Osteocyte (in vitro differentiated cells): ENCODE measurements at regions not wholly inside any gene's neighbourhood (a gene's known extent, or its start where the extent isn't known, plus 50 kb on each side); places are given as distances from the start of the nearest gene placed in this dataset.

Experiments
- DNase-seq: peaks from one replicate; pipeline ENCODE4 v3.0.0; 2021; ENCODE audit warnings: mixed read lengths; ENCODE audit not compliant: unreplicated experiment; ENCODE audit errors: extremely low spot score
- H3K27ac Mint-ChIP-seq: one replicate; pipeline ENCODE4 v1.8.0; 2021; ENCODE audit warnings: mild to moderate bottlenecking, mixed read lengths; ENCODE audit not compliant: unreplicated experiment
- H3K27me3 Mint-ChIP-seq: one replicate; pipeline ENCODE4 v1.8.0; 2021; ENCODE audit warnings: mixed read lengths; ENCODE audit not compliant: unreplicated experiment
- H3K36me3 Mint-ChIP-seq: one replicate; pipeline ENCODE4 v1.8.0; 2021; ENCODE audit warnings: mixed read lengths; ENCODE audit not compliant: unreplicated experiment
- H3K4me1 Mint-ChIP-seq: one replicate; pipeline ENCODE4 v1.8.0; 2021; ENCODE audit warnings: mixed read lengths; ENCODE audit not compliant: unreplicated experiment
- H3K4me3 Mint-ChIP-seq: one replicate; pipeline ENCODE4 v1.8.0; 2021; ENCODE audit warnings: mild to moderate bottlenecking, moderate library complexity, mixed read lengths; ENCODE audit not compliant: unreplicated experiment
- H3K9me3 Mint-ChIP-seq: one replicate; pipeline ENCODE4 v1.8.0; 2021; ENCODE audit warnings: mixed read lengths; ENCODE audit not compliant: unreplicated experiment
- CTCF ChIP-seq: fragments of 200-600 bp; sonication (generic); IDR thresholded peaks from 2 replicates; pipeline ENCODE4 v1.5.0; 2021; ENCODE audit warnings: antibody characterized with exemption, mild to moderate bottlenecking, moderate library complexity

GRCh38 chr4:25564836-25565235 is 90.8 kb upstream of the SLC34A2 start:
- no peaks in the 10 kb centered on the region for H3K4me1 Mint-ChIP-seq

DNA sequence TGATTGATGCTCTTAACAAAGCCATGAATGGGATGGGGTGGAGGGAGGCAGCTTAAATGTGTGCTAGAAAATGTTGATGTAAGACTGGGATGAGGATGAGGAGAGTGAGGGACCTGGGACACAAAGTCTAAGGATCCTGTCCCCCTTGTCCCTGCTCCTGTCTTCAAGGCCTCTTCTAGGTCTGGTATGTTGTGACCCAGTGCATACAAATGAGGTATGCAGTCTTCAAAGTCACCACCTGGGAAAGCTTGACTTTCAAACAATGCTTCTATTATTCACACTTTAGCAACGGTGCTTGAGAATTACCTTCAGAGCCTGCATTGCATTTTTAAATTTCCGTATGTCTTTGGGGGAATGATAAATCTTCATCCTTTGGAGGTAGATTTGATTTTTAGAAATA is 88.4 kb upstream of the SLC34A2 start:
- DNase-seq = no peak
- no peak for TF ChIP-seq CTCF
- no peak overlapping the region for H3K4me3 Mint-ChIP-seq
- no peaks in the 10 kb centered on the region for H3K9me3 Mint-ChIP-seq
- no peak overlapping the region for H3K27ac Mint-ChIP-seq
- peaks cover 7% of the 10 kb centered on the region for H3K27me3 Mint-ChIP-seq
- H3K4me1 Mint-ChIP-seq = no peaks in the 10 kb centered on the region
- H3K36me3 Mint-ChIP-seq = no peaks in the 10 kb centered on the region

More at GRCh38 chr4:25564836-25565235, 90.8 kb upstream of the SLC34A2 start:
- no peak overlapping the region for H3K4me3 Mint-ChIP-seq
- H3K27me3 Mint-ChIP-seq = peaks cover 7% of the 10 kb centered on the region
- H3K9me3 Mint-ChIP-seq = no peaks in the 10 kb centered on the region
- DNase-seq = no peak
- H3K36me3 Mint-ChIP-seq = no peaks in the 10 kb centered on the region
- no peak overlapping the region for H3K27ac Mint-ChIP-seq
- TF ChIP-seq CTCF = no peak

DNA sequence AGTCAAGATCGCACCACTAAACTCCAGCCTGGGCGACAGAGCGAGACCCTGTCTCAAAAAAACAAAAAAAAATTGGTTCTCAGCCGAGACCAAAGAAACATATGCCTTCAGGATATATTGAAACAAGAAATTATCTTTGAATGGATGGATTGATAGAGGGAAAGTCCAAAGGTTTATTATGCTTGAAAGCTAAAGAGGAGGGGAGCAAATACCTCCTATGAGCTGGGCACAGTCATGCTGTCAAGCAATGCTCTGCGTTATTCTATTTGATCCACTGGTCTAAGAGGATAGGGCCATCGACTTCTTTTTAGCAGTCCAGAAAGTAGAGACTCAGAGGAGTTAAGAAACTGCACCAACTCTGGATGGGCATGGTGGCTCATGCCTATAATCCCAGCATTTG is 85.9 kb upstream of the SLC34A2 start:
- no peak for DNase-seq
- H3K27ac Mint-ChIP-seq = no peak overlapping the region
- no peak overlapping the region for H3K4me3 Mint-ChIP-seq
- TF ChIP-seq CTCF = no peak
- H3K9me3 Mint-ChIP-seq = no peaks in the 10 kb centered on the region
- H3K36me3 Mint-ChIP-seq = no peaks in the 10 kb centered on the region
- no peaks in the 10 kb centered on the region for H3K4me1 Mint-ChIP-seq
- peaks cover 7% of the 10 kb centered on the region for H3K27me3 Mint-ChIP-seq

DNA sequence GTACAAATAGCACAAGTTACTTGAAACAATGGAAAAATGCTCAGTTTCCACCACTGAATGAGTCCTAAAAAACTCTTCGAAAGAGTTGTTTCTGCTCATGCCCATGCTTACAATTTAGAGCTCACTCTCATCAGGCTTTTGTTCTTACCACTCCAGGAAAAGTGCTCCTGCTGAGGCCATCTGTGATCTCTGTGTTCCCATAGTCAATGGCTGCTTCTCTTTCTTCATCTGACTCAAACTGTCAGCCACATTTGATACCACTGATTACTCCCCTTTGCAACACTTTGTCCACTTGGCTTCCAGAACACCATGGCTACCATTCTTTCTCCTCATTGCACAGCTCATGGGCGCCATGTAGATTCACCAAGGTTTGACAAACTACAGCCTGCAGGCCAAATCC is 80.0 kb upstream of the SLC34A2 start:
- Mint-ChIP-seq H3K27ac (no peak overlapping the region), H3K4me3 (no peak overlapping the region), H3K9me3 (no peaks in the 10 kb centered on the region), H3K36me3 (no peaks in the 10 kb centered on the region), H3K27me3 (no peaks in the 10 kb centered on the region), H3K4me1 (no peaks in the 10 kb centered on the region)
- DNase-seq = no peak
- TF ChIP-seq CTCF = no peak

- H3K36me3 Mint-ChIP-seq = no peaks in the 10 kb centered on the region
Observed at GRCh38 chr4:25578432-25578831, 77.2 kb upstream of the SLC34A2 start.

More at GRCh38 chr4:25578432-25578831, 77.2 kb upstream of the SLC34A2 start:
- Mint-ChIP-seq H3K27ac (no peak overlapping the region), H3K4me1 (no peaks in the 10 kb centered on the region), H3K4me3 (no peak overlapping the region), H3K27me3 (no peaks in the 10 kb centered on the region), H3K9me3 (no peaks in the 10 kb centered on the region)
- TF ChIP-seq CTCF = no peak
- no peak for DNase-seq
